Testis (tissue), 2 donors: ENCODE measurements at regions not wholly inside any gene's neighbourhood (a gene's known extent, or its start where the extent isn't known, plus 50 kb on each side); places are given as distances from the start of the nearest gene placed in this dataset.

Source experiments
- CTCF ChIP-seq, 3 experiments: fragments of 450-650 bp in 2 of 3; fragments of 200-600 bp in 1 of 3; sonication (generic) in 1 of 3; IDR thresholded peaks; one replicate each; pipeline ENCODE4 v1.5.1; 2016 to 2019; ENCODE audit warnings: antibody characterized with exemption in 3 of 3, mild to moderate bottlenecking in 2 of 3, moderate library complexity in 1 of 3
- POLR2A ChIP-seq: fragments of 450-650 bp; IDR thresholded peaks from one replicate; pipeline ENCODE4 v1.6.1; 2017; ENCODE audit warnings: antibody characterized with exemption, mild to moderate bottlenecking, moderate library complexity

GRCh38 chr7:132730105-132730504, 153.8 kb upstream of the PLXNA4 start:
- TF ChIP-seq POLR2A (no peak), CTCF (IDR thresholded peaks at IDR 0.05) (no peak)
